Astrocyte (in vitro differentiated cells and primary cell): ENCODE measurements at regions not wholly inside any gene's neighbourhood (a gene's known extent, or its start where the extent isn't known, plus 50 kb on each side); places are given as distances from the start of the nearest gene placed in this dataset.

Experiments
- EZH2 ChIP-seq: IDR thresholded peaks from 2 replicates; pipeline ENCODE4 v1.6.1; 2012; ENCODE audit warnings: mild to moderate bottlenecking, low read length, inconsistent platforms; ENCODE audit not compliant: insufficient read depth
- TF ChIP-seq, protein P1 (sequence below): IDR thresholded peaks from 2 replicates; pipeline ENCODE4 v1.5.1; 2011; ENCODE audit warnings: low read depth, mild to moderate bottlenecking, inconsistent platforms, low read length, moderate library complexity; ENCODE audit not compliant: insufficient read depth

GRCh38 chr11:129738242-129738641, 77.4 kb upstream of the TMEM45B start:
- TF ChIP-seq, protein P1, sequence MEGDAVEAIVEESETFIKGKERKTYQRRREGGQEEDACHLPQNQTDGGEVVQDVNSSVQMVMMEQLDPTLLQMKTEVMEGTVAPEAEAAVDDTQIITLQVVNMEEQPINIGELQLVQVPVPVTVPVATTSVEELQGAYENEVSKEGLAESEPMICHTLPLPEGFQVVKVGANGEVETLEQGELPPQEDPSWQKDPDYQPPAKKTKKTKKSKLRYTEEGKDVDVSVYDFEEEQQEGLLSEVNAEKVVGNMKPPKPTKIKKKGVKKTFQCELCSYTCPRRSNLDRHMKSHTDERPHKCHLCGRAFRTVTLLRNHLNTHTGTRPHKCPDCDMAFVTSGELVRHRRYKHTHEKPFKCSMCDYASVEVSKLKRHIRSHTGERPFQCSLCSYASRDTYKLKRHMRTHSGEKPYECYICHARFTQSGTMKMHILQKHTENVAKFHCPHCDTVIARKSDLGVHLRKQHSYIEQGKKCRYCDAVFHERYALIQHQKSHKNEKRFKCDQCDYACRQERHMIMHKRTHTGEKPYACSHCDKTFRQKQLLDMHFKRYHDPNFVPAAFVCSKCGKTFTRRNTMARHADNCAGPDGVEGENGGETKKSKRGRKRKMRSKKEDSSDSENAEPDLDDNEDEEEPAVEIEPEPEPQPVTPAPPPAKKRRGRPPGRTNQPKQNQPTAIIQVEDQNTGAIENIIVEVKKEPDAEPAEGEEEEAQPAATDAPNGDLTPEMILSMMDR: no peak
- no peak for TF ChIP-seq EZH2
